ENCODE measurements at regions not wholly inside any gene's neighbourhood (a gene's known extent, or its start where the extent isn't known, plus 50 kb on each side); places are given as distances from the start of the nearest gene placed in this dataset.

DNA sequence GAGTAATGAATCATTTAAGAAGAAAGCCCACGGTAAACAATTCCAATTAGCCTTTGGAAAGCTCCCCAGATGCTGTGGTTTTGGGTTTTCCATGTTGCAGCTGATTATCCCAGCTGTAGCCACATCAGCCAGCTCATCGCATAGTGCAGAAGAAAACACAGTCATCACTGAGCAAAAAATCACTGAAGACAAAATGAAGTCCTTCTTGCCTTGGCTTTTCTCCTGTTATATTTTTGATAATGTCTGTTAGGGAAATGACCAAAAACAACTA lies 193.0 kb upstream of the C1QTNF7 start:
- H3K27me3 Mint-ChIP-seq (ENCODE audit: low read depth), result no peaks in the 10 kb centered on the region
- H3K9me3 Mint-ChIP-seq, result no peaks in the 10 kb centered on the region
- no peaks in the 10 kb centered on the region for H3K36me3 Mint-ChIP-seq (ENCODE audit: low read depth)
- no peak for DNase-seq (ENCODE audit: low read depth, low spot score)
- peaks cover 18% of the 10 kb centered on the region for H3K4me1 Mint-ChIP-seq
- TF ChIP-seq CTCF (conservative IDR thresholded peaks at IDR 0.05), result no peak
- H3K4me3 Mint-ChIP-seq, result no peak overlapping the region
- no peak overlapping the region for H3K27ac Mint-ChIP-seq (ENCODE audit: unreplicated experiment)

DNA sequence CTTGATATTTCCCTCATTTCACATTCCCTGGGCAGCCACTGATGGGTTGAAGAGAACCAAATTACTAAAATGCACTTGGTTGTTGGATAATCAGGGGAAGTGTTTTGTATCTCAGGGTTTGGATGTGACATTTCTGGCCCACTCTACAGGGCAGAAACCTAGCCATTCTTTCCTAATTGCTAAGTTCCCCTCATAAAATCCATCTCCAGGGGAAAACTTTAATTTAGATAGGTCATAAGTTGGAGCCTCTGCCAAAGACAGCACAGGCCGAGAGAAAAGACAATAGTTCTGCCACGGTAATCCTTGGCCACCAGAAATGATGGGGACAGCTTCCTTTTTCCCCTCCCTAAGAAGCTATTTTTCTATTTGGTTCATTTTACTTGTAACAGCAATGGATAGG lies 192.7 kb upstream of the C1QTNF7 start:
- DNase-seq (ENCODE audit: low read depth, low spot score), result no peak
- no peaks in the 10 kb centered on the region for H3K27me3 Mint-ChIP-seq (ENCODE audit: low read depth)
- H3K4me1 Mint-ChIP-seq, result peaks cover 18% of the 10 kb centered on the region
- H3K27ac Mint-ChIP-seq (ENCODE audit: unreplicated experiment), result no peak overlapping the region
- no peak overlapping the region for H3K4me3 Mint-ChIP-seq
- TF ChIP-seq CTCF (conservative IDR thresholded peaks at IDR 0.05), result no peak
- H3K36me3 Mint-ChIP-seq (ENCODE audit: low read depth), result no peaks in the 10 kb centered on the region
- no peaks in the 10 kb centered on the region for H3K9me3 Mint-ChIP-seq

- TF ChIP-seq CTCF (conservative IDR thresholded peaks at IDR 0.05), result no peak
- H3K27ac Mint-ChIP-seq (ENCODE audit: unreplicated experiment), result no peak overlapping the region
- H3K4me1 Mint-ChIP-seq, result peaks cover 10% of the 10 kb centered on the region
- DNase-seq (ENCODE audit: low read depth, low spot score), result no peak
- no peaks in the 10 kb centered on the region for H3K36me3 Mint-ChIP-seq (ENCODE audit: low read depth)
- no peaks in the 10 kb centered on the region for H3K27me3 Mint-ChIP-seq (ENCODE audit: low read depth)
- H3K4me3 Mint-ChIP-seq, result no peak overlapping the region
- peaks cover 1% of the 10 kb centered on the region for H3K9me3 Mint-ChIP-seq
These were observed 190.1 kb upstream of the C1QTNF7 start for GRCh38 chr4:15237648-15238230.

GRCh38 chr4:15238720-15239119 lies 189.1 kb upstream of the C1QTNF7 start:
- H3K4me3 Mint-ChIP-seq, result no peak overlapping the region
- H3K27me3 Mint-ChIP-seq (ENCODE audit: low read depth), result no peaks in the 10 kb centered on the region
- peak; percentile 23 for DNase-seq (ENCODE audit: low read depth, low spot score)
- H3K27ac Mint-ChIP-seq (ENCODE audit: unreplicated experiment), result no peak overlapping the region
- TF ChIP-seq CTCF (conservative IDR thresholded peaks at IDR 0.05), result peak; percentile 77
- H3K9me3 Mint-ChIP-seq, result peaks cover 3% of the 10 kb centered on the region
- peaks cover under 1% of the 10 kb centered on the region for H3K4me1 Mint-ChIP-seq
- H3K36me3 Mint-ChIP-seq (ENCODE audit: low read depth), result no peaks in the 10 kb centered on the region

DNA sequence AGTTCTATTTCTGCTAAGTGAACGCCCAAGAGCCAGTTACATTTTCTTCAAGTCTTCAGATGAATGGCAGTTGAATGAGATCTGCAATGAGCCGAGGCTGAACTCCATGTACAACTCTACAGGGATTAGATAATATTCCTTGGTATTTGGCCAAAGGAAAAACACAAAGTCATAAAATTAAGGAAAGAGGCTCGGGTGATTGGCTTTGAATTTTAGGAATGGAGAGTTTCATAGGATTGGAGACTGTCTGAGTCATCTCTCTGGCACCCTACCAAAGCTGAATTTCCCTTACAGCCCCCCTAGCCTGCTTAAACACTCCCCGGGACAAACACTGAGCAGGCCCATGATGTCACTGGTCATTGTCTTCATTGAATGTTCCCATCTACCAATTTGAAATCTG lies 188.0 kb upstream of the C1QTNF7 start:
- Mint-ChIP-seq H3K36me3 (ENCODE audit: low read depth) (no peaks in the 10 kb centered on the region), H3K9me3 (peaks cover 5% of the 10 kb centered on the region), H3K4me3 (no peak overlapping the region), H3K4me1 (no peaks in the 10 kb centered on the region), H3K27ac (ENCODE audit: unreplicated experiment) (no peak overlapping the region), H3K27me3 (ENCODE audit: low read depth) (no peaks in the 10 kb centered on the region)
- no peak for DNase-seq (ENCODE audit: low read depth, low spot score)
- no peak for TF ChIP-seq CTCF (conservative IDR thresholded peaks at IDR 0.05)

DNA sequence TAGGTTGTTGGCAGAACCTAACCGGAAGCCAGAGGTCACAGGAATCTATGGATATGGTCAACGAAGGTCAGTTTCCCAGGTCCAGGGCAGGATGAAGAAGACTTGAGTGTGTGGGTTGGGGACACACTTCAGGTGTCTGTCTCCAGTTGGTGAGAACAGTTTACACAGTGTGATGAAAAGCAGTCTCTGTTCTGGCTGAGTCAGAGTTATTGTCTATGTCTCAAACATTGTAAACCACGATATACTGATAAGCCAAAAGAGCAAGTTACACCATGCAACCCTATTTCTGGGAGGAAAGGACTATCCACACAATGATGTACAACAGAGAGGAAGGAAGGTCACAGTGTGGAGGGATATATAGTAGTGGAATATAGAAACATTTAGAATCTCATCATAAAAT lies 187.1 kb upstream of the C1QTNF7 start:
- peaks cover 7% of the 10 kb centered on the region for H3K9me3 Mint-ChIP-seq
- no peaks in the 10 kb centered on the region for H3K27me3 Mint-ChIP-seq (ENCODE audit: low read depth)
- H3K4me1 Mint-ChIP-seq, result no peaks in the 10 kb centered on the region
- no peaks in the 10 kb centered on the region for H3K36me3 Mint-ChIP-seq (ENCODE audit: low read depth)
- no peak overlapping the region for H3K27ac Mint-ChIP-seq (ENCODE audit: unreplicated experiment)
- no peak overlapping the region for H3K4me3 Mint-ChIP-seq
- TF ChIP-seq CTCF (conservative IDR thresholded peaks at IDR 0.05), result no peak
- no peak for DNase-seq (ENCODE audit: low read depth, low spot score)

Measured in neural crest cell (in vitro differentiated cells).